Stomach smooth muscle (tissue), 2 donors: ENCODE measurements at regions not wholly inside any gene's neighbourhood (a gene's known extent, or its start where the extent isn't known, plus 50 kb on each side); places are given as distances from the start of the nearest gene placed in this dataset.
"Not testable (repeated sequence)": the region's sequence is repeated elsewhere in the genome, so short reads cannot be mapped to it uniquely, and the experiment has no call there.

Source experiments
- H3K27ac ChIP-seq: one replicate; pipeline ENCODE4 v1.7.0; 2013; ENCODE audit warnings: mild to moderate bottlenecking, low read length, inconsistent platforms
- H3K27me3 ChIP-seq, 2 donors: one replicate each; pipeline ENCODE4 v1.7.0; 2013; ENCODE audit warnings: low read length in 2 of 2; ENCODE audit not compliant: insufficient read depth in 2 of 2, control insufficient read depth in 1 of 2
- H3K36me3 ChIP-seq, 2 donors: one replicate each; pipeline ENCODE4 v1.7.0; 2013; ENCODE audit warnings: low read length in 2 of 2; ENCODE audit not compliant: control insufficient read depth in 2 of 2, insufficient read depth in 2 of 2
- H3K4me1 ChIP-seq: one replicate; pipeline ENCODE4 v1.7.0; 2013; ENCODE audit warnings: low read length; ENCODE audit not compliant: control insufficient read depth, insufficient read depth
- H3K4me3 ChIP-seq, 2 donors: one replicate each; pipeline ENCODE4 v1.7.0; 2013; ENCODE audit warnings: low read length in 2 of 2
- H3K9ac ChIP-seq, 2 donors: one replicate each; pipeline ENCODE4 v1.7.0; 2013; ENCODE audit warnings: low read length in 2 of 2, mild to moderate bottlenecking in 1 of 2
- H3K9me3 ChIP-seq, 2 donors: one replicate each; pipeline ENCODE4 v1.7.0; 2013; ENCODE audit warnings: low read length in 2 of 2; ENCODE audit not compliant: control insufficient read depth in 2 of 2
- donor health status: healthy.
- donor health status: Pancreatic carcinoma.

DNA sequence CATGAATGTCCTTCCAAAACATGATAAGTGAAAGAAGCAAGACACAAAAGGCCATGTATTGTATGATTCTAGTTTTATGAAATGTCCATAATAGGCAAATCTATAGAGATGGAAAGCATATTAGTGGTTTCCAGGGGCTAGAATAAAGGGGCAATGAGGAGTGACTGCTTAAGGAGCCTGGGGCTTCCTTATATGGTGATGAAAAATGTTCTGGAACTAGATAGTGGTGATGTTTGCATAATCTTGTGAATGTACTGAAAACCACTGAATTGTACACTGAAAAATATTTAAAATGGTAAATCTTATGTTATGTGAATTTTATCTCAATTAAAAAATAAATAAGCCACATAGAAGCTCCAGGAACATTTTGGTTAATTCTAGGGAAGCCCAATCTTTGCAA lies 144.4 kb upstream of the ANKRD55 start:
- H3K4me1 ChIP-seq, result no peaks in the 10 kb centered on the region
- H3K27me3 ChIP-seq, result no peaks in the 10 kb centered on the region
- H3K36me3 ChIP-seq, result no peaks in the 10 kb centered on the region
- H3K27ac ChIP-seq, result no peak overlapping the region
- no peak overlapping the region for H3K4me3 ChIP-seq
- H3K9ac ChIP-seq, result no peak overlapping the region
- H3K9me3 ChIP-seq, result peaks cover 0 to 8% of the 10 kb centered on the region in 2 donors

DNA sequence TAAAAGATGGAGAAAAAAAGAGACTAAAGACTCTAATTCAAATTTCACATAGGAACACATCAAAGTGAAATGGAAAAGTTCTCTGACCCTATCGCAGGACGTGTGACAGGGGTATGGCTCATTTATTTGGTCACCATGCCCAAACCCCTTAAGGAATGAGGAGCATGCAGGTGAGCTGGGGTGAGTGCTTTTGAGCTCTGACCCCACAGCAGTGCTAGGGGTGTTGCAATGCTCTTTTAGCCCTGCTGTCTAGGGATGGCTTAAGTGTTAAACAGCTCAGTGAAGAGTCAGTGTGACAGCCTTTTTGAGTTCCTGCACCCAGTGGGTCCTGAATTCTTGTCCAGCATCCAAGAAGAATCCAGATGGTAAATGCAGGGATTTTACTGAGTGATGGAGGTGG lies 143.0 kb upstream of the ANKRD55 start:
- H3K9ac ChIP-seq, result no peak overlapping the region
- H3K36me3 ChIP-seq, result no peaks in the 10 kb centered on the region
- no peak overlapping the region for H3K4me3 ChIP-seq
- H3K27me3 ChIP-seq, result no peaks in the 10 kb centered on the region
- no peak overlapping the region for H3K27ac ChIP-seq
- peaks cover 0 to 8% of the 10 kb centered on the region in 2 donors for H3K9me3 ChIP-seq
- no peaks in the 10 kb centered on the region for H3K4me1 ChIP-seq

DNA sequence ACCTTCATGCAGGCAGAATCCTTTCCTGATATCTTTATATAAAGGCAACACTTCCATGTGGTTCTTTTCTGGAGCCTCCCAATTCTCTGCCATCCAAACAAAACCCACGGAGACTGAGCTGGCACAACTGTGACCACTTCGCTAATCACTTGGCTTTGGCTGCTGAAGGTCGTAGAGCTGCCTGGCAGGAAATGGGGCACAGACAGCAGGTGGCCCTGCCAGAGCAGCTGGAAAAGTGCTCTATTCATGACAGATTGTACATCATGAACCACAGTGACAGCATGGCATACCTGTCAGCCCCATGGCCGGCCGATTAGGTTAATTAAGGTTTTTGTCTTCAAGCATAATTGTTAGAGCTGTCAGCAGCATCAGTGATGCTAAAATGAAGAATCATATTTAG lies 141.9 kb upstream of the ANKRD55 start:
- no peak overlapping the region for H3K27ac ChIP-seq
- H3K9me3 ChIP-seq, result peaks cover 0 to 8% of the 10 kb centered on the region in 2 donors
- H3K27me3 ChIP-seq, result no peaks in the 10 kb centered on the region
- no peaks in the 10 kb centered on the region for H3K4me1 ChIP-seq
- H3K4me3 ChIP-seq, result no peak overlapping the region
- H3K9ac ChIP-seq, result no peak overlapping the region
- no peaks in the 10 kb centered on the region for H3K36me3 ChIP-seq

DNA sequence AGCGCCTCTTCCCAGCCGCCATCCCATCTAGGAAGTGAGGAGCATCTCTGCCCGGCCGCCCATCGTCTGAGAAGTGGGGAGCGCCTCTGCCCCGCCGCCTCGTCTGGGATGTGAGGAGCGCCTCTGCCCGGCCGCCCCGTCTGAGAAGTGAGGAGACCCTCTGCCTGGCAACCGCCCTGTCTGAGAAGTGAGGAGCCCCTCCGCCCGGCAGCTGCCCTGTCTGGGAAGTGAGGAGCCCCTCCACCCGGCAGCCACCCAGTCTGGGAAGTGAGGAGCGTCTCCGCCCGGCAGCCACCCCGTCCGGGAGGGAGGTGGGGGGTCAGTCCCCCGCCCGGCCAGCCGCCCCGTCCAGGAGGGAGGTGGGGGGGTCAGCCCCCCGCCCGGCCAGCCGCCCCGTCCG lies 139.4 kb upstream of the ANKRD55 start:
- H3K27ac ChIP-seq, H3K4me3 ChIP-seq, H3K9me3 ChIP-seq, H3K9ac ChIP-seq, H3K27me3 ChIP-seq, H3K4me1 ChIP-seq, H3K36me3 ChIP-seq: not testable (repeated sequence)

DNA sequence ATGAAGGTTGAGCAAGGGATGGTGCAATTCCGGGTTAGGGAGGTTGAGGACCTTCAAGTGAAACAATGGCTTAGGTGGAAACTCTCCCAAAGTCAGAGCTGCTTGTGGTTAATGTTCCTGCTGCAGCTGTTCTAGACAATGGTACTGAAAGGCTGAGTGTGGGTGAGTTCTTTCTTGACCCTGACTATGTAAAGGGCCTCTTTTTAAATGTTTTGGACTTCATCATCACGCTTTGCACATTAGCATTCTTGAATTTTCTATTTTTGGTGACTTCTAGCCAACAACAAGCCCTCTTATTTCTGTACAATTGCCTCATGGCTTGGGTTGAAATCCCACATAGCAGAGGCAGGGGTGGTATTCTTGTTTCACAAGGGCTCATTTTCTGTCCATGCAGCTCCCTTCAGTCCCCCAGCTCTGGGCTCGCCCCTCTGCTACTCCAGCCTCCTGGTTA lies 136.3 kb upstream of the ANKRD55 start:
- H3K36me3 ChIP-seq, result no peaks in the 10 kb centered on the region
- no peak overlapping the region for H3K9ac ChIP-seq
- H3K27ac ChIP-seq, result no peak overlapping the region
- H3K9me3 ChIP-seq, result no peaks in the 10 kb centered on the region
- no peaks in the 10 kb centered on the region for H3K4me1 ChIP-seq
- no peak overlapping the region for H3K4me3 ChIP-seq
- H3K27me3 ChIP-seq, result peaks cover 0 to 2% of the 10 kb centered on the region in 2 donors

DNA sequence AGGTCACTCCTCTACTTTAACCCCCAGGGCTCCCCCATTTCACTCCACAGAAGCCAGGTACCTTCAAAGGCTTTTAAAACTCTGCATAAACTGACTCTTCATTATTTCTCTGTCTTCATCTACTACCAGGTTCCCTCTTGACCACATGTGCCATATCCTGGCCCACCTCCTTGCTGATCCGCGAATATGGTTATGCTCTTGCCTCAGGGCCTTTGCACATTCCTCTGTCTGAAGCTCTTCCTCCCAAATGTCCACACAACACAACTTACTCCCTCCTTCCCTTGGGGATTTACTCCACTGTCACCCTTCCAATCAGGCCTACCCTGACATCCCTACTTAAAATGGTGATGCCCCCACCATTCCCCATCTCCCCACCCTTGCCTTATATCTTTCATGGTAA lies 134.6 kb upstream of the ANKRD55 start:
- no peaks in the 10 kb centered on the region for H3K4me1 ChIP-seq
- H3K27ac ChIP-seq, result no peak overlapping the region
- no peaks in the 10 kb centered on the region for H3K36me3 ChIP-seq
- H3K4me3 ChIP-seq, result no peak overlapping the region
- H3K9me3 ChIP-seq, result no peaks in the 10 kb centered on the region
- H3K9ac ChIP-seq, result no peak overlapping the region
- H3K27me3 ChIP-seq, result peaks cover 0 to 2% of the 10 kb centered on the region in 2 donors

DNA sequence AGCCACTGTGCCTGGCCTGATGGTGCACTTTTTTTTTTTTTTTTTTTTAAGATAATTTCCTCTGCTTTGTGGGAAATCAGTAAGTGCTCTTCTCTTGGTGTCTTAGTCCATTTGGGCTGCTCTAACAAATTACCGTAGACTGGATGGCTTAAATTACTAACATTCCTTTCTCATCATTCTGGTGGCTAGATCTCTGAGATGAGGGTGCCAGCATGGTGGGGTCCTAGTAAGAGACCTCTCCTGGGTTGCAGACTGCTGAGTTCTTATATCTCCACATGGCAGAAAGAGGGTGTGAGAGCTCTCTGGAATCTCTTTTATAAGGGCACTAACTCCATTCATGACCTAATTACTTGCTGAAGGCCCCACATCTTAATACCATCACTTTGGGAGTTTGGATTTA lies 133.9 kb upstream of the ANKRD55 start:
- H3K9me3 ChIP-seq, result no peaks in the 10 kb centered on the region
- no peaks in the 10 kb centered on the region for H3K4me1 ChIP-seq
- no peak overlapping the region for H3K9ac ChIP-seq
- H3K27ac ChIP-seq, result no peak overlapping the region
- no peaks in the 10 kb centered on the region for H3K36me3 ChIP-seq
- no peak overlapping the region for H3K4me3 ChIP-seq
- H3K27me3 ChIP-seq, result peaks cover 0 to 2% of the 10 kb centered on the region in 2 donors

DNA sequence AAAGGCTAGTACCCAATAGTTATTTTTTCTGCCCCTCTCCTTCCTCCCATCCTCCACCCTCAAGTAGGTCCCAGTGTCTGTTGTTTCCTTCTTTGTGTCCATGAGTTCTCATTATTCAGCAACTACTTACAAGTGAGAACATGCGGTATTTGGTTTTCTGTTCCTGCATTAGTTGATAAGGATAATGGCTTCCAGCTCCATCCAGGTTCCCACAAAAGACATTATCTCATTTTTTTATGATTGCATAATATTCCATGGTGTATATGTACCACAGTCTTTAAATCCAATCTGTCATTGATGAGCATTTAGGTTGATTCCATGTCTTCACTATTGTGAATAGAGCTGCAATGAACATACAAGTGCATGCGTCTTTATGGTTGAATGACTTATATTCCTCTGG lies 128.3 kb upstream of the ANKRD55 start:
- no peak overlapping the region for H3K27ac ChIP-seq
- H3K36me3 ChIP-seq, result no peaks in the 10 kb centered on the region

DNA sequence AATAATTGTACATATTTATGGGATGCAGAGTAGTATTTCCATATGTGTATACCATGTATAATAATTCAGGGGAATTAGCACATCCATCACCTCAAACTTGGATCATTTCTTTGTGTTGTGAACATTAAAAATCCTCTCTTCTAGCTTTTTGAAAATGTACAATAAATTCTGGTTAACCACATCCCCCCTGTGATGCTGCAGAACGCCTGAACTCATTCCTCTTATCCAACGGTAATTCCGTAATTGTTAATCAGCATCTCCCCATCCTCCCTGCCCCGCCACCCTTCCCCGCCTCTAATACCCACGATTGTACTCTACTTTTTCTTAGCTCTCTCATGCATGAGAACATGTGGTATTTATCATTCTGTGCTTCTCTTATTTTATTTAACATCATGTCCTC lies 127.7 kb upstream of the ANKRD55 start:
- Histone ChIP-seq H3K36me3 (no peaks in the 10 kb centered on the region), H3K4me3 (no peak overlapping the region), H3K9ac (no peak overlapping the region), H3K27me3 (no peaks in the 10 kb centered on the region), H3K9me3 (no peaks in the 10 kb centered on the region), H3K27ac (no peak overlapping the region), H3K4me1 (peaks cover 4% of the 10 kb centered on the region)

More for the DNA sequence above, 128.3 kb upstream of the ANKRD55 start:
- Histone ChIP-seq H3K9me3 (no peaks in the 10 kb centered on the region), H3K4me3 (no peak overlapping the region), H3K27me3 (no peaks in the 10 kb centered on the region), H3K4me1 (peaks cover 4% of the 10 kb centered on the region), H3K9ac (no peak overlapping the region)

DNA sequence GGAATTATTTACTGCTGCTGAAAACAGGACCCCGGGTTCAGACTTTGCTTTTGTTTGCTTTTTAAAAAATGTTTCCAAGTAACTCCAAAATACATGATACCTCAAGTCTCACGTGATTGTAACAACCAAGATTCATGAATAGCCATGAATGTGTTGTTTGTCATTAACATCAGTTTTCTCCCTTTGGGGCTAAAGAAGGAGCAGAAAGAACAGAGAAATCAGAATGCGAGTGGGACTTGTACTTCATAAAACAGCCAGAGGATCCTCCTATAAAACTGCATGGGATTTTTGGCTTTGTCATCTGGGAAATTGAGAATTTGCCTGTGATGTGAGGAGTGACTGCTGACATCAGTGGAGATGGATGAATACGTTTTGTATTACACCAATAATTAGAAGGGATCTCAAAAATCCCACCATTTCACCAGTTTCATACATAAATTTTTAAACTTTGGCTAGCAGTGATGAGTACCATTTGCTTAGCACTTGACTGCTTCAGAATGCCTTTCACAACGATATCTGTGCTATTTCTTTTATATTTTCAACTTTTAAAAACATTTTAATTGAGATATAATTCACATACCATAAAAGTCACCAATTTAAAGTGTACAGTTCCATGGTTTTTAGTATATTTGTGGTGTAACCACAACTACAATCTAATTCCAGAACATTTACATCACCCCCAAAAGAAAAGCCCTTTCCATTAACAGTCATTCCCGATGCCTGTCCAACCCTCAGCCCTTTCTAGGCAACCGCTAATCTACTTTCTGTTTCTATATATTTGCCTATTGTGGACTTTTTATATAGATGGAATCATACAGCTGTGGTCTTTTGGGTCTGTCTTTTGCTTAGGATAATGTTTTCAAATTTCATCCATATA lies 126.9 kb upstream of the ANKRD55 start:
- Histone ChIP-seq H3K4me1 (peaks cover 4% of the 10 kb centered on the region), H3K27ac (no peak overlapping the region), H3K9me3 (no peaks in the 10 kb centered on the region)

More for the DNA sequence above, 126.9 kb upstream of the ANKRD55 start:
- Histone ChIP-seq H3K27me3 (no peaks in the 10 kb centered on the region), H3K4me3 (no peak overlapping the region), H3K9ac (no peak overlapping the region), H3K36me3 (no peaks in the 10 kb centered on the region)
